H1 (cell line): ENCODE measurements at regions not wholly inside any gene's neighbourhood (a gene's known extent, or its start where the extent isn't known, plus 50 kb on each side); places are given as distances from the start of the nearest gene placed in this dataset.

Experiments
- CTCF ChIA-PET: fragments of 300-600 bp; sonication (Branson Sonifier 250); formaldehyde crosslinking; loops from one replicate; lab custom pipeline; 2021; ENCODE audit not compliant: partially characterized antibody; lab: Charles Lee
- POLR2A ChIA-PET: fragments of 300-600 bp; sonication (Branson Sonifier 250); formaldehyde crosslinking; loops from one replicate; lab custom pipeline; 2021; ENCODE audit warnings: inconsistent platforms; ENCODE audit not compliant: partially characterized antibody; lab: Charles Lee
- DNase-seq, 2 experiments: peaks; one replicate each; pipeline versions ENCODE4 v3.0.0 to v3.0.0-alpha.2; 2010 to 2022; ENCODE audit warnings: low spot score in 2 of 2, low read depth in 1 of 2, mixed read lengths in 1 of 2
- FAIRE-seq: peaks from 2 replicates; lab custom pipeline; 2011; peaks lifted over from hg19 to GRCh38; lab: Jason Lieb, UNC
- H2AFZ ChIP-seq: 2 replicates; pipeline ENCODE4 v1.8.1; 2012; ENCODE audit warnings: low read length, inconsistent platforms
- H2AK5ac ChIP-seq: 2 replicates; pipeline ENCODE4 v1.6.1; 2013; ENCODE audit warnings: low read depth, low read length
- H2BK120ac ChIP-seq: replicated peaks from 2 replicates; pipeline ENCODE3; 2013; ENCODE audit warnings: low read depth, low read length, inconsistent platforms
- H2BK12ac ChIP-seq: 2 replicates; pipeline ENCODE4 v1.6.1; 2013; ENCODE audit warnings: low read depth, low read length
- H2BK15ac ChIP-seq: 2 replicates; pipeline ENCODE4 v1.6.1; 2013; ENCODE audit warnings: low read length
- H2BK20ac ChIP-seq: 2 replicates; pipeline ENCODE4 v1.6.1; 2013; ENCODE audit warnings: low read length
- H2BK5ac ChIP-seq: 2 replicates; pipeline ENCODE4 v1.6.1; 2013; ENCODE audit warnings: low read depth, low read length
- H3K14ac ChIP-seq: 2 replicates; pipeline ENCODE4 v1.6.1; 2013; ENCODE audit warnings: inconsistent platforms; ENCODE audit not compliant: insufficient read length
- H3K18ac ChIP-seq: 2 replicates; pipeline ENCODE4 v1.6.1; 2013; ENCODE audit warnings: low read length; ENCODE audit errors: extremely low read depth
- H3K23ac ChIP-seq: 2 replicates; pipeline ENCODE4 v1.6.1; 2013; ENCODE audit warnings: inconsistent platforms; ENCODE audit not compliant: insufficient read length
- H3K23me2 ChIP-seq: 2 replicates; pipeline ENCODE4 v1.6.1; 2013; ENCODE audit warnings: low read depth, low read length
- H3K27ac ChIP-seq: 2 replicates; pipeline ENCODE4 v1.6.1; 2011; ENCODE audit warnings: low read depth, low read length, inconsistent platforms
- H3K27me3 ChIP-seq, 4 experiments: replicated peaks in 1 of 4; 1 replicate in 1 of 4; 2 replicates in 3 of 4; pipeline versions ENCODE4 v1.6.1 to v1.8.1; 2011 to 2013; ENCODE audit warnings: low read length in 3 of 4, mild to moderate bottlenecking in 3 of 4, inconsistent platforms in 2 of 4, mixed read lengths in 2 of 4, moderate library complexity in 1 of 4; ENCODE audit not compliant: control insufficient read depth in 3 of 4, insufficient read depth in 3 of 4; ENCODE audit errors: extremely low read depth in 1 of 4
- H3K36me3 ChIP-seq, 4 experiments: 2 replicates each; pipeline versions ENCODE4 v1.6.1 to v1.8.1; 2011 to 2013; ENCODE audit warnings: mild to moderate bottlenecking in 4 of 4, low read length in 3 of 4, moderate library complexity in 2 of 4, control low read depth in 1 of 4, inconsistent platforms in 1 of 4; ENCODE audit not compliant: insufficient read depth in 4 of 4, control insufficient read depth in 2 of 4
- H3K4ac ChIP-seq: replicated peaks from 2 replicates; pipeline ENCODE3; 2013; ENCODE audit warnings: low read length, low read depth, mixed read lengths, inconsistent platforms; ENCODE audit not compliant: insufficient read length
- H3K4me1 ChIP-seq, 4 experiments: replicated peaks in 1 of 4; 1 replicate in 1 of 4; 2 replicates in 3 of 4; pipeline versions ENCODE4 v1.6.1 to v1.8.1; 2011 to 2013; ENCODE audit warnings: low read length in 3 of 4, inconsistent platforms in 2 of 4, mixed read lengths in 1 of 4; ENCODE audit not compliant: insufficient read depth in 4 of 4, control insufficient read depth in 3 of 4
- H3K4me2 ChIP-seq, 2 experiments: 2 replicates each; pipeline versions ENCODE4 v1.6.1 to v1.8.1; 2011 to 2013; ENCODE audit warnings: low read depth in 2 of 2, low read length in 2 of 2, control low read depth in 1 of 2, inconsistent platforms in 1 of 2, mild to moderate bottlenecking in 1 of 2; ENCODE audit not compliant: insufficient read depth in 1 of 2
- H3K4me3 ChIP-seq, 4 experiments: fragments of 200-600, 300-600 bp in 1 of 4; sonication (generic), shearing (Covaris generic), sonication (Bioruptor Twin) in 1 of 4; 2 replicates each; pipeline versions ENCODE4 v1.5.1 to v1.8.1; 2011 to 2016; ENCODE audit warnings: low read length in 4 of 4, low read depth in 3 of 4, control low read depth in 2 of 4, inconsistent platforms in 2 of 4, mild to moderate bottlenecking in 2 of 4, mixed read lengths in 1 of 4, moderate library complexity in 1 of 4; ENCODE audit not compliant: insufficient read depth in 2 of 4; ENCODE audit errors: extremely low read depth in 1 of 4
- H3K56ac ChIP-seq: replicated peaks from 2 replicates; pipeline ENCODE3; 2013; ENCODE audit warnings: low read depth, mild to moderate bottlenecking, mixed read lengths, low read length, inconsistent platforms; ENCODE audit not compliant: insufficient read length
- H3K79me1 ChIP-seq: 2 replicates; pipeline ENCODE4 v1.6.1; 2013; ENCODE audit warnings: low read depth, low read length, control low read depth
- H3K79me2 ChIP-seq, 2 experiments: 2 replicates each; pipeline versions ENCODE4 v1.6.1 to v1.8.1; 2012 to 2013; ENCODE audit warnings: low read length in 2 of 2, mild to moderate bottlenecking in 2 of 2, inconsistent platforms in 1 of 2; ENCODE audit not compliant: insufficient read depth in 2 of 2, control insufficient read depth in 1 of 2
- H3K9ac ChIP-seq, 4 experiments: replicated peaks in 1 of 4; 1 replicate in 1 of 4; 2 replicates in 3 of 4; pipeline versions ENCODE4 v1.6.1 to v1.8.1; 2011 to 2013; ENCODE audit warnings: low read depth in 3 of 4, low read length in 3 of 4, control low read depth in 2 of 4, mild to moderate bottlenecking in 2 of 4, moderate library complexity in 2 of 4, inconsistent platforms in 1 of 4; ENCODE audit errors: extremely low read depth in 1 of 4
- H3K9me3 ChIP-seq, 2 experiments: 2 replicates each; pipeline versions ENCODE4 v1.6.1 to v1.8.1; 2012 to 2013; ENCODE audit warnings: mild to moderate bottlenecking in 2 of 2, moderate library complexity in 2 of 2, control low read depth in 1 of 2, inconsistent platforms in 1 of 2, low read depth in 1 of 2, low read length in 1 of 2, mixed read lengths in 1 of 2; ENCODE audit not compliant: insufficient read depth in 2 of 2
- H4K20me1 ChIP-seq, 2 experiments: replicated peaks in 1 of 2; 2 replicates each; pipeline versions ENCODE3 to v1.8.1; 2011 to 2013; ENCODE audit warnings: inconsistent platforms in 2 of 2, low read length in 2 of 2, mild to moderate bottlenecking in 1 of 2; ENCODE audit not compliant: insufficient read depth in 2 of 2, control insufficient read depth in 1 of 2
- H4K5ac ChIP-seq: 2 replicates; pipeline ENCODE4 v1.6.1; 2013; ENCODE audit warnings: low read length, low read depth, mixed read lengths, inconsistent platforms; ENCODE audit not compliant: insufficient read length
- H4K8ac ChIP-seq: 2 replicates; pipeline ENCODE4 v1.8.0; 2013; ENCODE audit warnings: mild to moderate bottlenecking, moderate library complexity, low read length, inconsistent platforms; ENCODE audit not compliant: insufficient read depth; ENCODE audit errors: extremely low read depth
- H4K91ac ChIP-seq: replicated peaks from 2 replicates; pipeline ENCODE3; 2013; ENCODE audit warnings: low read length, mixed read lengths, inconsistent platforms; ENCODE audit not compliant: insufficient read length
- ASH2L ChIP-seq: fragments of 200-600, 300-600 bp; sonication (generic); IDR thresholded peaks from one replicate; pipeline ENCODE4 v1.7.1; 2017; ENCODE audit warnings: low read length
- BACH1 ChIP-seq: IDR thresholded peaks from 2 replicates; pipeline ENCODE4 v1.6.1; 2012; ENCODE audit warnings: low read length, improper control_type of control experiment
- BCL11A ChIP-seq, 2 experiments: IDR thresholded peaks; one replicate each; pipeline ENCODE4 v1.6.1; 2011; ENCODE audit warnings: low read depth in 2 of 2, low read length in 2 of 2, mild to moderate bottlenecking in 2 of 2
- CBX8 ChIP-seq: fragments of 300-800, 300-1000 bp; sonication (generic); IDR thresholded peaks from 2 replicates; pipeline ENCODE4 v1.7.1; 2016; ENCODE audit warnings: low read depth, low read length, borderline replicate concordance
- CHD1 ChIP-seq: IDR thresholded peaks from 2 replicates; pipeline ENCODE4 v1.6.1; 2012; ENCODE audit warnings: low read depth, low read length, improper control_type of control experiment
- CTBP2 ChIP-seq: IDR thresholded peaks from 2 replicates; pipeline ENCODE4 v1.7.0; 2011; ENCODE audit warnings: borderline replicate concordance, mild to moderate bottlenecking, moderate library complexity, mixed read lengths, low read length; ENCODE audit not compliant: insufficient read depth, insufficient read length
- EGR1 ChIP-seq: IDR thresholded peaks from 2 replicates; pipeline ENCODE4 v1.6.1; 2011; ENCODE audit warnings: low read depth, low read length, borderline replicate concordance
- KDM5A ChIP-seq: fragments of 200-600 bp; IDR thresholded peaks from 2 replicates; pipeline ENCODE4 v1.7.1; 2012; ENCODE audit warnings: mild to moderate bottlenecking, low read length, inconsistent platforms, mixed read lengths
- RFX5 ChIP-seq: IDR thresholded peaks from 2 replicates; pipeline ENCODE4 v1.6.1; 2011; ENCODE audit warnings: low read depth, low read length, improper control_type of control experiment, borderline replicate concordance
- RXRA ChIP-seq: IDR thresholded peaks from 2 replicates; pipeline ENCODE4 v1.6.1; 2011; ENCODE audit warnings: low read depth, mild to moderate bottlenecking, low read length, moderate library complexity; ENCODE audit not compliant: insufficient read depth
- SIRT6 ChIP-seq: IDR thresholded peaks from one replicate; pipeline ENCODE4 v1.7.1; 2012; ENCODE audit warnings: low read length, inconsistent platforms
- TAF7 ChIP-seq: optimal IDR thresholded peaks from 2 replicates; pipeline ENCODE3; 2011; ENCODE audit warnings: low read depth, mild to moderate bottlenecking, inconsistent platforms, low read length, moderate library complexity, borderline replicate concordance
- WGBS, 2 experiments: shearing (Covaris generic) in 1 of 2; methylation state at CpG; one replicate each; pipeline versions ENCODE4 v1.1.6 to v1.1.7; 2013 to 2015; ENCODE audit warnings: low lambda C conversion rate in 2 of 2, mixed read lengths in 2 of 2, inconsistent platforms in 1 of 2, low coverage in 1 of 2, missing lambda C conversion rate in 1 of 2; ENCODE audit not compliant: insufficient replicate concordance in 2 of 2, insufficient coverage in 1 of 2, insufficient read length in 1 of 2; ENCODE audit errors: extremely low coverage in 1 of 2, missing lambda C conversion rate in 1 of 2; 5-methylcytosine and 5-hydroxymethylcytosine counted together
- TF ChIP-seq, protein P1 (sequence below), 3 experiments: IDR thresholded peaks; 1 replicate in 2 of 3; 2 replicates in 1 of 3; pipeline versions ENCODE4 v1.5.1 to v1.6.1; 2011; ENCODE audit warnings: low read length in 3 of 3, mild to moderate bottlenecking in 3 of 3, inconsistent platforms in 2 of 3, low read depth in 1 of 3, moderate library complexity in 1 of 3; ENCODE audit not compliant: insufficient read depth in 1 of 3; ENCODE audit errors: control extremely low read depth in 1 of 3

GRCh38 chr15:81887912-81888311 is 157.9 kb downstream of the MEX3B start:
- Histone ChIP-seq H3K4me2 (no peak overlapping the region), H4K20me1 (no peaks in the 10 kb centered on the region), H2BK15ac (no peak overlapping the region), H3K9ac (no peak overlapping the region), H3K4ac (no peak overlapping the region), H3K79me1 (no peaks in the 10 kb centered on the region), H4K91ac (no peak overlapping the region), H3K14ac (no peak overlapping the region), H4K8ac (no peak overlapping the region), H2BK120ac (no peak overlapping the region), H4K5ac (no peak overlapping the region), H3K23ac (no peak overlapping the region), H3K27ac (no peak overlapping the region), H3K9me3 (no peaks in the 10 kb centered on the region), H2BK20ac (no peak overlapping the region), H3K56ac (no peak overlapping the region), H2BK5ac (no peak overlapping the region), H3K23me2 (peaks cover 2% of the 10 kb centered on the region; the same call in 1 of the 2 replicates), H3K36me3 (no peaks in the 10 kb centered on the region), H3K4me3 (no peak overlapping the region), H3K18ac (no peak overlapping the region), H3K4me1 (no peaks in the 10 kb centered on the region), H3K27me3 (no peaks in the 10 kb centered on the region), H2BK12ac (no peak overlapping the region), H3K79me2 (no peaks in the 10 kb centered on the region), H2AFZ (no peak overlapping the region), H2AK5ac (no peak overlapping the region)
- ChIA-PET CTCF (interaction anchor here (0.6 kb wide), 1 partner anchor 596 kb away, joined by 3 read pairs; no protein-coding TSS in a partner anchor), POLR2A (interaction anchor here (1.7 kb wide), 1 partner anchor 9 kb away, joined by 3 read pairs; no protein-coding TSS in a partner anchor)
- no peak for DNase-seq
- WGBS, 2 experiments: 93% methylated on average over 2 of the region's 2 CpGs; no CpG with 5 or more reads in 1 of the 2 experiments
- no peak for FAIRE-seq
- TF ChIP-seq RXRA: no peak
- TF ChIP-seq CBX8: no peak
- TF ChIP-seq BACH1: no peak
- no peak for TF ChIP-seq ASH2L
- no peak for TF ChIP-seq SIRT6
- TF ChIP-seq TAF7: no peak
- no peak for TF ChIP-seq CHD1
- TF ChIP-seq BCL11A (IDR thresholded peaks at IDR 0.05; ENCODE audit: low read depth in 2 of 2, low read length in 2 of 2): no peak
- no peak for TF ChIP-seq KDM5A
- no peak for TF ChIP-seq CTBP2
- no peak for TF ChIP-seq RFX5
- TF ChIP-seq, protein P1, sequence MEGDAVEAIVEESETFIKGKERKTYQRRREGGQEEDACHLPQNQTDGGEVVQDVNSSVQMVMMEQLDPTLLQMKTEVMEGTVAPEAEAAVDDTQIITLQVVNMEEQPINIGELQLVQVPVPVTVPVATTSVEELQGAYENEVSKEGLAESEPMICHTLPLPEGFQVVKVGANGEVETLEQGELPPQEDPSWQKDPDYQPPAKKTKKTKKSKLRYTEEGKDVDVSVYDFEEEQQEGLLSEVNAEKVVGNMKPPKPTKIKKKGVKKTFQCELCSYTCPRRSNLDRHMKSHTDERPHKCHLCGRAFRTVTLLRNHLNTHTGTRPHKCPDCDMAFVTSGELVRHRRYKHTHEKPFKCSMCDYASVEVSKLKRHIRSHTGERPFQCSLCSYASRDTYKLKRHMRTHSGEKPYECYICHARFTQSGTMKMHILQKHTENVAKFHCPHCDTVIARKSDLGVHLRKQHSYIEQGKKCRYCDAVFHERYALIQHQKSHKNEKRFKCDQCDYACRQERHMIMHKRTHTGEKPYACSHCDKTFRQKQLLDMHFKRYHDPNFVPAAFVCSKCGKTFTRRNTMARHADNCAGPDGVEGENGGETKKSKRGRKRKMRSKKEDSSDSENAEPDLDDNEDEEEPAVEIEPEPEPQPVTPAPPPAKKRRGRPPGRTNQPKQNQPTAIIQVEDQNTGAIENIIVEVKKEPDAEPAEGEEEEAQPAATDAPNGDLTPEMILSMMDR (IDR thresholded peaks at IDR 0.05; ENCODE audit: control extremely low read depth in 1 of 3, insufficient read depth in 1 of 3, low read depth in 1 of 3, low read length in 3 of 3): no peak
- TF ChIP-seq EGR1: no peak
